ENCODE measurements at regions not wholly inside any gene's neighbourhood (a gene's known extent, or its start where the extent isn't known, plus 50 kb on each side); places are given as distances from the start of the nearest gene placed in this dataset.

DNA sequence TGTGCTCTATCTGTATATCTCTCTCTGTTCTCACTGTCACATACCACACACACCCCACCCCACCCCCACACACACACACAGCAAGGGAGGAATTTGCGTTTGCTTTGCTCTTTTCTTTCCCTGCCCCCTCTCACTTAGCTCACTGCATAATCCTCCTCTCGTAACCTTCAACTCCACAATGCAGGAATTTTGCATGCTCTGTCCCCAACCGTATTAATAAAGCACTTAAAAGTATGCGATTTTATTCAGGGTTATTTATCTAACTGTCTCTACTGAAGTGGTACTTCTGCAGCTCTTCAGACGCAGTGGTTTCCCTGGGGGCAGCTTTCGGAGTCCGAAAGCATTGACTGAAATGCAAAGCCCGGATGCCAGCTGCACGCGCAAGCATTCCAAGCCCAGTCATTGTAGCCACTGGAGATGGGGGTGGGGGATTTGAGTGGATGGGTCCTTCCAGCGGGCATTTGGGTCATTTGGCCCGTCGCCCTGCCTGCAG is 105.4 kb upstream of the RBFOX1 start:
- TF ChIP-seq, protein P1, sequence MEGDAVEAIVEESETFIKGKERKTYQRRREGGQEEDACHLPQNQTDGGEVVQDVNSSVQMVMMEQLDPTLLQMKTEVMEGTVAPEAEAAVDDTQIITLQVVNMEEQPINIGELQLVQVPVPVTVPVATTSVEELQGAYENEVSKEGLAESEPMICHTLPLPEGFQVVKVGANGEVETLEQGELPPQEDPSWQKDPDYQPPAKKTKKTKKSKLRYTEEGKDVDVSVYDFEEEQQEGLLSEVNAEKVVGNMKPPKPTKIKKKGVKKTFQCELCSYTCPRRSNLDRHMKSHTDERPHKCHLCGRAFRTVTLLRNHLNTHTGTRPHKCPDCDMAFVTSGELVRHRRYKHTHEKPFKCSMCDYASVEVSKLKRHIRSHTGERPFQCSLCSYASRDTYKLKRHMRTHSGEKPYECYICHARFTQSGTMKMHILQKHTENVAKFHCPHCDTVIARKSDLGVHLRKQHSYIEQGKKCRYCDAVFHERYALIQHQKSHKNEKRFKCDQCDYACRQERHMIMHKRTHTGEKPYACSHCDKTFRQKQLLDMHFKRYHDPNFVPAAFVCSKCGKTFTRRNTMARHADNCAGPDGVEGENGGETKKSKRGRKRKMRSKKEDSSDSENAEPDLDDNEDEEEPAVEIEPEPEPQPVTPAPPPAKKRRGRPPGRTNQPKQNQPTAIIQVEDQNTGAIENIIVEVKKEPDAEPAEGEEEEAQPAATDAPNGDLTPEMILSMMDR (IDR thresholded peaks at IDR 0.05; ENCODE audit: insufficient read depth, low read length, poor library complexity, severe bottlenecking): no peak
- TF ChIP-seq EZH2phosphoT487 (conservative IDR thresholded peaks at IDR 0.05; ENCODE audit: low read length): no peak

Data from SU-DHL-6 (cell line).